ENCODE measurements at regions not wholly inside any gene's neighbourhood (a gene's known extent, or its start where the extent isn't known, plus 50 kb on each side); places are given as distances from the start of the nearest gene placed in this dataset.

DNA sequence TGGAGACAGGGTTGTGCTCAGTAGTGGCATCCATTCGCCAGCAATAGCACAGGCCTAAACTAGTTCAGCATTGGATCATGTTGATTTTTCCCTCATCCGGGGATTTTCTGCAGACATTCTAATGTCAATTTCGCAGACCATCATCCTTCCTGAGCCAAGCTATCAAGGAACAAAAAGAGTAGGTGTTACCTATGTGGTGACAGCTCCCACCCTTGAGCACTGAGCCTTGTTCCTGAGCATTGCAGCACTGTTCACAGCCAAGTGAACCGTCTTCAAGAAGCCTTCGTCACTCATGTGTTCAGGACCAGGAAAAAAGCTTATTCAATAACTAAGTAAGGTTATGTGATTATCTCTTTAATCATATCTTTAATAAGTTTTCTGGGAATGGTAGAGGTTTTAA is 576.2 kb downstream of the UQCRFS1 start:
- Histone ChIP-seq H3K36me3 (ENCODE audit: control insufficient read depth in 2 of 2, extremely low read depth in 1 of 2, insufficient read depth in 2 of 2, low read length in 2 of 2) (no peaks in the 10 kb centered on the region), H3K27me3 (ENCODE audit: control insufficient read depth in 2 of 2, insufficient read depth in 2 of 2, low read length in 2 of 2) (no peaks in the 10 kb centered on the region), H3K79me2 (ENCODE audit: control insufficient read depth, insufficient read depth, low read length) (no peaks in the 10 kb centered on the region), H3K4me3 (replicated peaks in 1 of 3; ENCODE audit: insufficient read depth in 1 of 3, low read depth in 1 of 3, low read length in 3 of 3) (no peak overlapping the region), H3K9me1 (replicated peaks; ENCODE audit: control insufficient read depth, extremely low read depth, insufficient read depth, low read length) (no peaks in the 10 kb centered on the region), H3K9ac (replicated peaks; ENCODE audit: extremely low read depth, insufficient read depth, low read length) (no peak overlapping the region), H3K4me2 (ENCODE audit: insufficient read depth, low read length) (no peak overlapping the region), H3K9me3 (replicated peaks; ENCODE audit: control insufficient read depth, insufficient read depth, low read length) (no peaks in the 10 kb centered on the region), H3K4me1 (ENCODE audit: control insufficient read depth, extremely low read depth, insufficient read depth, low read length) (no peaks in the 10 kb centered on the region), H2AFZ (ENCODE audit: low read depth, low read length) (no peak overlapping the region), H3K27ac (ENCODE audit: insufficient read depth, low read depth, low read length) (no peak overlapping the region), H4K20me1 (replicated peaks; ENCODE audit: control insufficient read depth, extremely low read depth, insufficient read depth, low read length) (no peaks in the 10 kb centered on the region)
- intact Hi-C loops (cut with micrococcal nuclease), result no loop called here
- dilution Hi-C loops (cut with MboI; ENCODE audit: extremely low pct_ligation_motif_present, low sequenced_read_pairs), result no loop called here
- BruUV-seq (replicated peaks), result no TSS peak
- no peak for TF ChIP-seq GATA2 (IDR thresholded peaks at IDR 0.05; ENCODE audit: insufficient read depth, insufficient read length, low read depth, low read length)
- TF ChIP-seq EZH2 (IDR thresholded peaks at IDR 0.05; ENCODE audit: borderline replicate concordance, low read depth, low read length, severe bottlenecking), result no peak
- TF ChIP-seq, protein P1, sequence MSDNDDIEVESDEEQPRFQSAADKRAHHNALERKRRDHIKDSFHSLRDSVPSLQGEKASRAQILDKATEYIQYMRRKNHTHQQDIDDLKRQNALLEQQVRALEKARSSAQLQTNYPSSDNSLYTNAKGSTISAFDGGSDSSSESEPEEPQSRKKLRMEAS (IDR thresholded peaks at IDR 0.05; ENCODE audit: insufficient read depth, insufficient read length), result no peak
- no peak for TF ChIP-seq MYC (IDR thresholded peaks at IDR 0.05; ENCODE audit: low read depth, low read length)
- TF ChIP-seq CTCF (IDR thresholded peaks at IDR 0.05; ENCODE audit: extremely low read depth in 1 of 2, insufficient read depth in 1 of 2, low read depth in 1 of 2, low read length in 2 of 2), result no peak
- no peak for TF ChIP-seq FOS (IDR thresholded peaks at IDR 0.05; ENCODE audit: borderline replicate concordance, insufficient read depth, low read length)
- TF ChIP-seq JUN (IDR thresholded peaks at IDR 0.05; ENCODE audit: borderline replicate concordance, insufficient read depth, insufficient read length, low read depth), result no peak
- no peak for TF ChIP-seq POLR2A (IDR thresholded peaks at IDR 0.05; ENCODE audit: low read depth, low read length)
- TF ChIP-seq POLR2AphosphoS5 (IDR thresholded peaks at IDR 0.05; ENCODE audit: insufficient read depth, low read depth, low read length), result no peak
- FAIRE-seq (no peak), DNase-seq (ENCODE audit: low read depth, low spot score) (no peak)
- ChIA-PET CTCF (no interaction called here), POLR2A (no interaction called here)

All from endothelial cell of umbilical vein (primary cell).